IMR-90 (cell line): ENCODE measurements at regions not wholly inside any gene's neighbourhood (a gene's known extent, or its start where the extent isn't known, plus 50 kb on each side); places are given as distances from the start of the nearest gene placed in this dataset.

Source experiments
- ATAC-seq: fragments of 200-7000 bp; cut with Tn5 transposase; 2 replicates; pipeline ENCODE4 v1.9.1; 2020; ENCODE audit warnings: low read depth, mild to moderate bottlenecking, moderate library complexity
- BruUV-seq: library from RNA; stranded (reverse); fragments of 400-500 nt; replicated peaks from 2 replicates; lab custom pipeline; 2021; lab: Mats Ljungman, UMichigan
- CTCF ChIA-PET: fragments of 300-600 bp; formaldehyde crosslinking; extraction: SDS; loops from one replicate; lab custom pipeline; 2021; ENCODE audit warnings: antibody characterized with exemption; lab: Yijun Ruan, JAX
- POLR2A ChIA-PET: fragments of 300-600 bp; sonication (Branson Sonifier 250); formaldehyde crosslinking; loops from one replicate; lab custom pipeline; 2022; ENCODE audit warnings: antibody characterized with exemption; ENCODE audit not compliant: unreplicated experiment; lab: Charles Lee
- DNase-seq: peaks from one replicate; pipeline ENCODE4 v3.0.0; 2013
- H2AFZ ChIP-seq: replicated peaks from 2 replicates; pipeline ENCODE3; 2013; ENCODE audit warnings: low read length, mild to moderate bottlenecking; ENCODE audit not compliant: poor library complexity
- H2AK5ac ChIP-seq: 2 replicates; pipeline ENCODE4 v1.6.1; 2013; ENCODE audit warnings: low read depth, low read length, inconsistent platforms
- H2AK9ac ChIP-seq: replicated peaks from 2 replicates; pipeline ENCODE3; 2013; ENCODE audit warnings: mild to moderate bottlenecking, low read depth, low read length, moderate library complexity; ENCODE audit not compliant: poor library complexity
- H2BK120ac ChIP-seq: 2 replicates; pipeline ENCODE4 v1.6.1; 2013; ENCODE audit warnings: low read depth, low read length, inconsistent platforms
- H2BK15ac ChIP-seq: 3 replicates; pipeline ENCODE4 v1.6.1; 2013; ENCODE audit warnings: low read depth, low read length, inconsistent platforms
- H2BK20ac ChIP-seq: 2 replicates; pipeline ENCODE4 v1.6.1; 2013; ENCODE audit warnings: low read depth, mild to moderate bottlenecking, inconsistent platforms, low read length, moderate library complexity
- H2BK5ac ChIP-seq: 2 replicates; pipeline ENCODE4 v1.6.1; 2013; ENCODE audit warnings: mild to moderate bottlenecking, low read depth, low read length, inconsistent platforms; ENCODE audit not compliant: poor library complexity, severe bottlenecking
- H3K14ac ChIP-seq: replicated peaks from 2 replicates; pipeline ENCODE4 v1.6.1; 2013; ENCODE audit warnings: low read depth, low read length, inconsistent platforms
- H3K18ac ChIP-seq: 2 replicates; pipeline ENCODE4 v1.6.1; 2013; ENCODE audit warnings: low read depth, low read length, control low read depth
- H3K23ac ChIP-seq: 2 replicates; pipeline ENCODE4 v1.6.1; 2013; ENCODE audit warnings: low read depth, low read length, inconsistent platforms
- H3K27ac ChIP-seq: 2 replicates; pipeline ENCODE4 v1.5.1; 2013; ENCODE audit warnings: mild to moderate bottlenecking, control low read depth, low read length; ENCODE audit not compliant: insufficient read depth
- H3K27me3 ChIP-seq: 2 replicates; pipeline ENCODE4 v1.6.1; 2013; ENCODE audit warnings: low read length; ENCODE audit not compliant: control insufficient read depth, insufficient read depth
- H3K36me3 ChIP-seq: 2 replicates; pipeline ENCODE4 v1.6.1; 2013; ENCODE audit warnings: low read length, mixed read lengths; ENCODE audit not compliant: control insufficient read depth, insufficient read depth
- H3K4ac ChIP-seq: 2 replicates; pipeline ENCODE4 v1.6.1; 2013; ENCODE audit warnings: low read depth, low read length, inconsistent platforms
- H3K4me1 ChIP-seq: 2 replicates; pipeline ENCODE4 v1.6.1; 2013; ENCODE audit warnings: low read length, mixed read lengths; ENCODE audit not compliant: control insufficient read depth, insufficient read depth
- H3K4me2 ChIP-seq: 2 replicates; pipeline ENCODE4 v1.6.1; 2013; ENCODE audit warnings: low read depth, mild to moderate bottlenecking, control low read depth, low read length, moderate library complexity
- H3K4me3 ChIP-seq: 2 replicates; pipeline ENCODE4 v1.5.1; 2013; ENCODE audit warnings: low read depth, mild to moderate bottlenecking, control low read depth, low read length, moderate library complexity; ENCODE audit not compliant: insufficient read depth
- H3K56ac ChIP-seq: 2 replicates; pipeline ENCODE4 v1.6.1; 2013; ENCODE audit warnings: low read length, inconsistent platforms; ENCODE audit not compliant: insufficient read depth; ENCODE audit errors: extremely low read depth
- H3K79me1 ChIP-seq, 2 experiments: 2 replicates each; pipeline ENCODE4 v1.6.1; 2013; ENCODE audit warnings: low read length in 2 of 2, inconsistent platforms in 1 of 2, low read depth in 1 of 2
- H3K9ac ChIP-seq: 2 replicates; pipeline ENCODE4 v1.6.1; 2013; ENCODE audit warnings: low read depth, low read length, control low read depth
- H3K9me1 ChIP-seq: 2 replicates; pipeline ENCODE4 v1.6.1; 2013; ENCODE audit warnings: low read length, inconsistent platforms; ENCODE audit not compliant: insufficient read depth
- H3K9me3 ChIP-seq: 2 replicates; pipeline ENCODE4 v1.6.1; 2013; ENCODE audit warnings: low read length; ENCODE audit not compliant: control insufficient read depth, insufficient read depth
- H4K20me1 ChIP-seq: 2 replicates; pipeline ENCODE4 v1.6.1; 2013; ENCODE audit warnings: low read length, inconsistent platforms; ENCODE audit not compliant: insufficient read depth
- H4K5ac ChIP-seq: 2 replicates; pipeline ENCODE4 v1.6.1; 2013; ENCODE audit warnings: mild to moderate bottlenecking, low read depth, low read length, control low read depth
- H4K8ac ChIP-seq, 2 experiments: 2 replicates each; pipeline ENCODE4 v1.6.1; 2013; ENCODE audit warnings: low read depth in 2 of 2, low read length in 2 of 2, control low read depth in 1 of 2, inconsistent platforms in 1 of 2
- H4K91ac ChIP-seq: 2 replicates; pipeline ENCODE4 v1.6.1; 2013; ENCODE audit warnings: low read depth, low read length, inconsistent platforms; ENCODE audit not compliant: insufficient read depth
- NFE2L2 ChIP-seq: fragments of 150-350 bp; IDR thresholded peaks from 2 replicates; pipeline ENCODE4 v1.6.1; 2016; ENCODE audit warnings: low read depth, mild to moderate bottlenecking, low read length
- WGBS, 2 experiments: methylation state at CpG; one replicate each; pipeline versions ENCODE4 v1.1.5 to v1.1.7; 2013; ENCODE audit warnings: missing lambda C conversion rate in 2 of 2; ENCODE audit not compliant: insufficient read length in 1 of 2; ENCODE audit errors: extremely low coverage in 2 of 2; 5-methylcytosine and 5-hydroxymethylcytosine counted together
- dilution Hi-C: fragments of 300-500 bp; cut with HindIII; formaldehyde crosslinking; loops from one replicate; pipeline ENCODE4 v1.14.3; 2018; ENCODE audit warnings: low sequenced_read_pairs; ENCODE audit not compliant: unreplicated experiment
- in situ Hi-C: fragments of 300-500 bp; cut with MboI; formaldehyde crosslinking; loops from 3 replicates; pipeline ENCODE4 v1.14.3; 2019; ENCODE audit warnings: low sequenced_read_pairs, inconsistent platforms, mixed read lengths
- intact Hi-C: fragments of 100-400 bp; cut with micrococcal nuclease; formaldehyde crosslinking; loops from 2 replicates; pipeline ENCODE4 v1.10.0; 2022

GRCh38 chr5:147015405-147015804 is 136.8 kb upstream of the PPP2R2B start:
- Histone ChIP-seq H3K23ac (no peak overlapping the region), H3K4ac (no peak overlapping the region), H2AK9ac (no peak overlapping the region), H4K5ac (no peak overlapping the region), H3K56ac (no peak overlapping the region), H2BK15ac (no peak overlapping the region), H3K79me1 (no peaks in the 10 kb centered on the region), H3K14ac (no peak overlapping the region), H3K4me1 (no peaks in the 10 kb centered on the region), H3K36me3 (no peaks in the 10 kb centered on the region), H3K9ac (no peak overlapping the region), H3K18ac (no peak overlapping the region), H3K27ac (no peak overlapping the region), H3K9me1 (no peaks in the 10 kb centered on the region), H3K4me3 (no peak overlapping the region), H4K8ac (no peak overlapping the region), H4K91ac (no peak overlapping the region), H3K4me2 (no peak overlapping the region), H3K9me3 (no peaks in the 10 kb centered on the region), H2BK20ac (no peak overlapping the region), H2AFZ (no peak overlapping the region), H4K20me1 (no peaks in the 10 kb centered on the region), H3K27me3 (no peaks in the 10 kb centered on the region), H2BK5ac (no peak overlapping the region), H2BK120ac (no peak overlapping the region), H2AK5ac (no peak overlapping the region)
- DNase-seq (no peak), ATAC-seq (no peak)
- BruUV-seq = no TSS peak
- dilution Hi-C loops (no loop called here), intact Hi-C loops (no loop called here), in situ Hi-C loops (no loop called here)
- ChIA-PET CTCF (no interaction called here), POLR2A (no interaction called here)
- no peak for TF ChIP-seq NFE2L2
- 80% methylated on average over 1 of the region's 3 CpGs; no CpG with 5 or more reads in 1 of the 2 experiments for WGBS, 2 experiments
